CD4-positive, CD25-positive, alpha-beta regulatory T cell (primary cell): ENCODE measurements at regions not wholly inside any gene's neighbourhood (a gene's known extent, or its start where the extent isn't known, plus 50 kb on each side); places are given as distances from the start of the nearest gene placed in this dataset.

ENCODE experiments used
- ATAC-seq, 2 donors: fragments of 150-1000 bp; cut with Tn5 transposase; one replicate each; pipeline ENCODE4 v1.10.0; 2021; ENCODE audit warnings: low read depth in 2 of 2, moderate number of reproducible peaks in 2 of 2, moderate library complexity in 1 of 2
- DNase-seq, 3 donors: peaks; one replicate each; pipeline versions ENCODE4 v3.0.0 to v3.0.0-alpha.2; 2012 to 2022; ENCODE audit warnings: mixed read lengths in 1 of 3
- H3K27ac ChIP-seq: one replicate; pipeline ENCODE4 v1.7.0; 2013; ENCODE audit warnings: mild to moderate bottlenecking, low read length; ENCODE audit not compliant: insufficient read depth, poor library complexity, severe bottlenecking
- H3K27me3 ChIP-seq: one replicate; pipeline ENCODE4 v1.7.0; 2013; ENCODE audit warnings: low read length; ENCODE audit not compliant: control insufficient read depth, insufficient read depth
- H3K36me3 ChIP-seq: one replicate; pipeline ENCODE4 v1.7.0; 2013; ENCODE audit warnings: mild to moderate bottlenecking, low read length, moderate library complexity; ENCODE audit not compliant: control insufficient read depth, insufficient read depth
- H3K4me1 ChIP-seq: 2 replicates; pipeline ENCODE4 v1.7.0; 2013; ENCODE audit warnings: mild to moderate bottlenecking, low read length; ENCODE audit not compliant: insufficient read depth, control insufficient read depth, poor library complexity, severe bottlenecking
- H3K4me3 ChIP-seq: one replicate; pipeline ENCODE4 v1.7.0; 2013; ENCODE audit warnings: low read depth, mild to moderate bottlenecking, low read length, moderate library complexity
- H3K9me3 ChIP-seq, 2 experiments: 1 replicate in 1 of 2; 2 replicates in 1 of 2; pipeline ENCODE4 v1.7.0; 2013; ENCODE audit warnings: low read length in 2 of 2, mild to moderate bottlenecking in 1 of 2, moderate library complexity in 1 of 2; ENCODE audit not compliant: control insufficient read depth in 2 of 2
- H3K27ac Mint-ChIP-seq, 3 donors: one replicate each; pipeline ENCODE4 v1.8.0; 2020 to 2022; ENCODE audit warnings: mild to moderate bottlenecking in 3 of 3, mixed read lengths in 3 of 3, moderate library complexity in 2 of 3
- H3K27me3 Mint-ChIP-seq: one replicate; pipeline ENCODE4 v1.8.0; 2022; ENCODE audit warnings: mild to moderate bottlenecking, mixed read lengths
- H3K36me3 Mint-ChIP-seq: one replicate; pipeline ENCODE4 v1.8.0; 2020; ENCODE audit warnings: mixed read lengths
- H3K4me1 Mint-ChIP-seq, 4 donors: one replicate each; pipeline ENCODE4 v1.8.0; 2020 to 2022; ENCODE audit warnings: mixed read lengths in 4 of 4, mild to moderate bottlenecking in 1 of 4
- H3K4me3 Mint-ChIP-seq, 4 donors: one replicate each; pipeline ENCODE4 v1.8.0; 2020 to 2022; ENCODE audit warnings: mild to moderate bottlenecking in 4 of 4, mixed read lengths in 4 of 4, moderate library complexity in 3 of 4
- H3K9me3 Mint-ChIP-seq, 7 donors: one replicate each; pipeline ENCODE4 v1.8.0; 2020 to 2022; ENCODE audit warnings: mixed read lengths in 7 of 7, mild to moderate bottlenecking in 3 of 7, moderate library complexity in 2 of 7

- Mint-ChIP-seq H3K9me3 (peaks cover 0 to 4% (median 0%) of the 10 kb centered on the region in 7 donors), H3K4me3 (no peak overlapping the region), H3K27ac (peak overlapping the region in 1 of 3 donors; percentile 39), H3K27me3 (peaks cover 13% of the 10 kb centered on the region), H3K4me1 (no peaks in the 10 kb centered on the region), H3K36me3 (no peaks in the 10 kb centered on the region)
- Histone ChIP-seq H3K27me3 (no peaks in the 10 kb centered on the region), H3K4me1 (no peaks in the 10 kb centered on the region), H3K9me3 (no peaks in the 10 kb centered on the region), H3K27ac (no peak overlapping the region), H3K4me3 (no peak overlapping the region), H3K36me3 (no peaks in the 10 kb centered on the region)
- no peak for ATAC-seq
- no peak for DNase-seq
These were observed 354.5 kb upstream of the ZMIZ1 start for GRCh38 chr10:78714225-78714624.

GRCh38 chr10:78715435-78715834 lies 353.3 kb upstream of the ZMIZ1 start:
- Histone ChIP-seq H3K27ac (no peak overlapping the region), H3K4me1 (no peaks in the 10 kb centered on the region), H3K4me3 (no peak overlapping the region), H3K9me3 (no peaks in the 10 kb centered on the region), H3K27me3 (no peaks in the 10 kb centered on the region), H3K36me3 (no peaks in the 10 kb centered on the region)
- Mint-ChIP-seq H3K36me3 (no peaks in the 10 kb centered on the region), H3K4me3 (no peak overlapping the region), H3K4me1 (no peaks in the 10 kb centered on the region), H3K27me3 (peaks cover 13% of the 10 kb centered on the region), H3K27ac (no peak overlapping the region), H3K9me3 (peaks cover 0 to 2% (median 0%) of the 10 kb centered on the region in 7 donors)
- no peak for ATAC-seq
- DNase-seq, result no peak

GRCh38 chr10:78716043-78716660 lies 352.6 kb upstream of the ZMIZ1 start:
- H3K36me3 ChIP-seq, result no peaks in the 10 kb centered on the region
- no peaks in the 10 kb centered on the region for H3K9me3 ChIP-seq
- no peak overlapping the region for H3K27ac ChIP-seq
- H3K4me1 ChIP-seq, result no peaks in the 10 kb centered on the region
- H3K27me3 Mint-ChIP-seq, result peaks cover 13% of the 10 kb centered on the region
- H3K4me1 Mint-ChIP-seq, result no peaks in the 10 kb centered on the region
- no peaks in the 10 kb centered on the region for H3K27me3 ChIP-seq
- no peak overlapping the region for H3K27ac Mint-ChIP-seq
- ATAC-seq (no peak), DNase-seq (no peak)
- H3K4me3 Mint-ChIP-seq, result no peak overlapping the region
- H3K9me3 Mint-ChIP-seq, result peaks cover 0 to 2% (median 0%) of the 10 kb centered on the region in 7 donors
- H3K36me3 Mint-ChIP-seq, result no peaks in the 10 kb centered on the region
- no peak overlapping the region for H3K4me3 ChIP-seq

- no peak for DNase-seq
- Mint-ChIP-seq H3K4me3 (no peak overlapping the region), H3K4me1 (no peaks in the 10 kb centered on the region), H3K27me3 (peaks cover 13% of the 10 kb centered on the region), H3K9me3 (no peaks in the 10 kb centered on the region), H3K27ac (no peak overlapping the region), H3K36me3 (no peaks in the 10 kb centered on the region)
- H3K27ac ChIP-seq, result no peak overlapping the region
- H3K36me3 ChIP-seq, result no peaks in the 10 kb centered on the region
- ATAC-seq, result no peak
- H3K27me3 ChIP-seq, result no peaks in the 10 kb centered on the region
- no peaks in the 10 kb centered on the region for H3K9me3 ChIP-seq
- H3K4me3 ChIP-seq, result no peak overlapping the region
- H3K4me1 ChIP-seq, result no peaks in the 10 kb centered on the region
These were observed 351.6 kb upstream of the ZMIZ1 start for GRCh38 chr10:78717200-78717599.

- DNase-seq, result no peak
- Mint-ChIP-seq H3K9me3 (no peaks in the 10 kb centered on the region), H3K36me3 (no peaks in the 10 kb centered on the region), H3K4me1 (no peaks in the 10 kb centered on the region), H3K27me3 (peaks cover 13% of the 10 kb centered on the region), H3K27ac (no peak overlapping the region), H3K4me3 (no peak overlapping the region)
- no peaks in the 10 kb centered on the region for H3K9me3 ChIP-seq
- no peaks in the 10 kb centered on the region for H3K36me3 ChIP-seq
- no peaks in the 10 kb centered on the region for H3K27me3 ChIP-seq
- H3K27ac ChIP-seq, result no peak overlapping the region
- ATAC-seq, result no peak
- H3K4me1 ChIP-seq, result no peaks in the 10 kb centered on the region
- no peak overlapping the region for H3K4me3 ChIP-seq
These were observed 350.7 kb upstream of the ZMIZ1 start for GRCh38 chr10:78718032-78718572.

GRCh38 chr10:78719276-78719675 lies 349.5 kb upstream of the ZMIZ1 start:
- H3K4me1 Mint-ChIP-seq, result no peaks in the 10 kb centered on the region
- H3K4me3 ChIP-seq, result no peak overlapping the region
- H3K9me3 ChIP-seq, result no peaks in the 10 kb centered on the region
- ATAC-seq (no peak), DNase-seq (no peak)
- no peak overlapping the region for H3K4me3 Mint-ChIP-seq
- peaks cover 3% of the 10 kb centered on the region for H3K27me3 ChIP-seq
- H3K36me3 ChIP-seq, result no peaks in the 10 kb centered on the region
- no peaks in the 10 kb centered on the region for H3K36me3 Mint-ChIP-seq
- peaks cover 9% of the 10 kb centered on the region for H3K27me3 Mint-ChIP-seq
- no peak overlapping the region for H3K27ac ChIP-seq
- no peaks in the 10 kb centered on the region for H3K4me1 ChIP-seq
- H3K9me3 Mint-ChIP-seq, result no peaks in the 10 kb centered on the region
- no peak overlapping the region for H3K27ac Mint-ChIP-seq

GRCh38 chr10:78720091-78720490 lies 348.7 kb upstream of the ZMIZ1 start:
- Mint-ChIP-seq H3K4me1 (no peaks in the 10 kb centered on the region), H3K36me3 (no peaks in the 10 kb centered on the region), H3K4me3 (no peak overlapping the region), H3K27ac (no peak overlapping the region), H3K27me3 (peaks cover 4% of the 10 kb centered on the region), H3K9me3 (no peaks in the 10 kb centered on the region)
- Histone ChIP-seq H3K27ac (no peak overlapping the region), H3K36me3 (no peaks in the 10 kb centered on the region), H3K4me1 (no peaks in the 10 kb centered on the region), H3K9me3 (no peaks in the 10 kb centered on the region), H3K4me3 (no peak overlapping the region), H3K27me3 (peaks cover 3% of the 10 kb centered on the region)
- no peak for ATAC-seq
- no peak for DNase-seq

- H3K4me1 Mint-ChIP-seq, result no peaks in the 10 kb centered on the region
- H3K9me3 Mint-ChIP-seq, result no peaks in the 10 kb centered on the region
- H3K36me3 Mint-ChIP-seq, result no peaks in the 10 kb centered on the region
- no peak overlapping the region for H3K27ac Mint-ChIP-seq
- Histone ChIP-seq H3K27ac (no peak overlapping the region), H3K27me3 (peaks cover 3% of the 10 kb centered on the region), H3K9me3 (no peaks in the 10 kb centered on the region), H3K4me1 (no peaks in the 10 kb centered on the region), H3K4me3 (no peak overlapping the region), H3K36me3 (no peaks in the 10 kb centered on the region)
- no peak overlapping the region for H3K4me3 Mint-ChIP-seq
- H3K27me3 Mint-ChIP-seq, result peaks cover 4% of the 10 kb centered on the region
- DNase-seq (no peak), ATAC-seq (no peak)
These were observed 347.5 kb upstream of the ZMIZ1 start for GRCh38 chr10:78721231-78721630.
